CD14-positive monocyte (primary cell): ENCODE measurements at regions not wholly inside any gene's neighbourhood (a gene's known extent, or its start where the extent isn't known, plus 50 kb on each side); places are given as distances from the start of the nearest gene placed in this dataset.

Experiments used
- DNase-seq, 3 donors: peaks; one replicate each; pipeline ENCODE4 v3.0.0-alpha.2; 2011 to 2022
- H2AFZ ChIP-seq: 2 replicates; pipeline ENCODE4 v1.6.0; 2012; ENCODE audit warnings: mild to moderate bottlenecking, low read depth, low read length, inconsistent platforms; ENCODE audit not compliant: insufficient read depth, poor library complexity, severe bottlenecking
- H3K27ac ChIP-seq, 2 donors: 1 replicate in 1 of 2; 2 replicates in 1 of 2; pipeline ENCODE4 v1.5.1; 2012 to 2013; ENCODE audit warnings: low read length in 2 of 2, control low read depth in 1 of 2, inconsistent platforms in 1 of 2, low read depth in 1 of 2, mild to moderate bottlenecking in 1 of 2
- H3K27me3 ChIP-seq, 2 donors: one replicate each; pipeline versions ENCODE4 v1.6.0 to v1.6.1; 2011 to 2013; ENCODE audit warnings: low read length in 2 of 2; ENCODE audit not compliant: control insufficient read depth in 2 of 2, insufficient read depth in 2 of 2
- H3K36me3 ChIP-seq, 2 donors: replicated peaks in 1 of 2; 1 replicate in 1 of 2; 2 replicates in 1 of 2; pipeline versions ENCODE4 v1.5.1 to v1.6.1; 2012 to 2013; ENCODE audit warnings: low read length in 2 of 2, control low read depth in 1 of 2, inconsistent platforms in 1 of 2, mild to moderate bottlenecking in 1 of 2; ENCODE audit not compliant: insufficient read depth in 2 of 2, control insufficient read depth in 1 of 2
- H3K4me1 ChIP-seq, 2 donors: 1 replicate in 1 of 2; 2 replicates in 1 of 2; pipeline versions ENCODE4 v1.5.1 to v1.6.1; 2012 to 2013; ENCODE audit warnings: low read length in 2 of 2, control low read depth in 1 of 2, inconsistent platforms in 1 of 2, mild to moderate bottlenecking in 1 of 2, moderate library complexity in 1 of 2; ENCODE audit not compliant: insufficient read depth in 2 of 2, control insufficient read depth in 1 of 2
- H3K4me2 ChIP-seq: replicated peaks from 2 replicates; pipeline ENCODE3; 2012; ENCODE audit warnings: low read length, moderate library complexity, mild to moderate bottlenecking; ENCODE audit not compliant: poor library complexity, severe bottlenecking; ENCODE audit errors: extremely low read depth
- H3K4me3 ChIP-seq, 3 experiments: fragments of 200-600 bp in 1 of 3; sonication (generic) in 1 of 3; replicated peaks in 1 of 3; 1 replicate in 2 of 3; 2 replicates in 1 of 3; pipeline ENCODE4 v1.5.1; 2011 to 2013; ENCODE audit warnings: low read length in 3 of 3, mild to moderate bottlenecking in 3 of 3, control low read depth in 2 of 3, low read depth in 2 of 3, inconsistent platforms in 1 of 3, moderate library complexity in 1 of 3
- H3K79me2 ChIP-seq: 2 replicates; pipeline ENCODE4 v1.6.0; 2012; ENCODE audit warnings: mild to moderate bottlenecking, control low read depth, inconsistent platforms, low read length, moderate library complexity; ENCODE audit not compliant: insufficient read depth
- H3K9ac ChIP-seq: 2 replicates; pipeline ENCODE4 v1.6.0; 2017; ENCODE audit warnings: low read length, mild to moderate bottlenecking; ENCODE audit not compliant: insufficient read depth, poor library complexity, severe bottlenecking
- H3K9me3 ChIP-seq, 2 donors: replicated peaks in 1 of 2; 1 replicate in 1 of 2; 2 replicates in 1 of 2; pipeline versions ENCODE4 v1.5.1 to v1.6.1; 2012 to 2013; ENCODE audit warnings: low read length in 2 of 2, control low read depth in 1 of 2; ENCODE audit not compliant: control insufficient read depth in 1 of 2, insufficient read depth in 1 of 2
- H4K20me1 ChIP-seq: 2 replicates; pipeline ENCODE4 v1.6.0; 2012; ENCODE audit warnings: mild to moderate bottlenecking, low read length, control low read depth, moderate library complexity; ENCODE audit not compliant: insufficient read depth
- H3K27ac Mint-ChIP-seq, 7 donors: one replicate each; pipeline ENCODE4 v1.8.0; 2020; ENCODE audit warnings: mild to moderate bottlenecking in 7 of 7, mixed read lengths in 7 of 7, moderate library complexity in 6 of 7, inconsistent platforms in 2 of 7
- H3K27me3 Mint-ChIP-seq, 3 donors: one replicate each; pipeline ENCODE4 v1.8.0; 2021 to 2022; ENCODE audit warnings: low read depth in 3 of 3, mild to moderate bottlenecking in 3 of 3, mixed read lengths in 3 of 3, moderate library complexity in 3 of 3, inconsistent platforms in 1 of 3
- H3K36me3 Mint-ChIP-seq, 2 donors: one replicate each; pipeline ENCODE4 v1.8.0; 2020; ENCODE audit warnings: mixed read lengths in 2 of 2, inconsistent platforms in 1 of 2, mild to moderate bottlenecking in 1 of 2
- H3K4me1 Mint-ChIP-seq: one replicate; pipeline ENCODE4 v1.8.0; 2020; ENCODE audit warnings: mild to moderate bottlenecking, mixed read lengths
- H3K4me3 Mint-ChIP-seq, 2 donors: one replicate each; pipeline ENCODE4 v1.8.0; 2020; ENCODE audit warnings: mild to moderate bottlenecking in 2 of 2, mixed read lengths in 2 of 2, moderate library complexity in 1 of 2
- H3K9me3 Mint-ChIP-seq, 7 donors: one replicate each; pipeline ENCODE4 v1.8.0; 2020 to 2022; ENCODE audit warnings: mixed read lengths in 7 of 7, mild to moderate bottlenecking in 6 of 7, moderate library complexity in 6 of 7, inconsistent platforms in 2 of 7
- CTCF ChIP-seq: fragments of 200-600 bp; IDR thresholded peaks from one replicate; pipeline ENCODE4 v1.8.0; 2022; ENCODE audit warnings: antibody characterized with exemption, mild to moderate bottlenecking
- WGBS: methylation state at CpG from one replicate; pipeline ENCODE4 v1.1.5; 2013; ENCODE audit warnings: missing lambda C conversion rate; ENCODE audit not compliant: insufficient coverage; 5-methylcytosine and 5-hydroxymethylcytosine counted together
- intact Hi-C, 2 donors: fragments of 100-400 bp; cut with micrococcal nuclease; formaldehyde crosslinking; loops; one replicate each; pipeline versions ENCODE4 v1.15.0 to v1.15.1; 2023

DNA sequence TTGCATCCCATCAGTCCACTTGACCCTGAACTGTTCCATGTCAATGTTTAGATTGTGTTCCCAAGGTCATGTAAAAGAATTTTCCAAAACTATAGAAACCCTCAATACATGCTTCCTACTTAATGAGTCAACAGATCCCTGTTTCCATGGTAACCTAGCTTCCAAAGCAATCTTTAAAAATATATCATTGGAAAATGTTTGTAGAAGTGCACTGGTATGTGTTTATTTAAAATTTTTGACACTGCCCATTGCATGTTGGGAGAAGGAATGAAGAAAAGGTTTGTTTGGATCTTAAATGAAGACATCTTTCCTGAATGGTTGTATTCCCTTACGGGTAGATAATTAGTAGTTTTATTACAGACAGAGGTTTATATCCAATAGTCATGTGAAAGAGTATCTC, 345.3 kb downstream of the GABRG1 start:
- Histone ChIP-seq H2AFZ (no peak overlapping the region), H3K27ac (no peak overlapping the region), H3K4me1 (no peaks in the 10 kb centered on the region), H3K36me3 (no peaks in the 10 kb centered on the region), H3K79me2 (no peaks in the 10 kb centered on the region), H3K4me3 (no peak overlapping the region), H3K9me3 (no peaks in the 10 kb centered on the region), H3K27me3 (no peaks in the 10 kb centered on the region), H4K20me1 (no peaks in the 10 kb centered on the region), H3K9ac (no peak overlapping the region), H3K4me2 (no peak overlapping the region)
- H3K36me3 Mint-ChIP-seq: no peaks in the 10 kb centered on the region
- DNase-seq: no peak
- no peak for TF ChIP-seq CTCF
- H3K9me3 Mint-ChIP-seq: peaks cover 0 to 9% (median 3%) of the 10 kb centered on the region in 7 donors
- H3K4me1 Mint-ChIP-seq: no peaks in the 10 kb centered on the region
- intact Hi-C loops: no loop called here
- 80% methylated on average over 1 of the region's 1 CpG for WGBS
- H3K27me3 Mint-ChIP-seq: no peaks in the 10 kb centered on the region
- H3K27ac Mint-ChIP-seq: no peak overlapping the region
- H3K4me3 Mint-ChIP-seq: no peak overlapping the region

DNA sequence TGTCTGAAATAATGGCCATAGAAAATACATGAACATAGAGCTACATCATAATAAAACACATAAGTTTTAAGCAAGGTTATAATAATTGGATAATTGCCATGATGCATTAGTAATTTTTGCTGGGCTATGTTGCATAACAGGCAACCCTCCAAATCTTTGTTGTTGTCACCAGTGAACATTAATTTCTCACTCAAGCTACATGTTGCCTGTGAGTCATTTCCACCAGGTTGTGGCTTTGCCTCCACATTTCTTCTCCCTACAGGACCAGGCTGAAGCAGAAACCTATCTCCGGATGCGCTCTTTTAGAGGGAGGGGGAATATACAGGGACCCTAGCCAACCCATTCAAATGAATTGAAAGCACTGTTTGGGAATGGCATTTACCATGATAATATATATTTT, 347.7 kb downstream of the GABRG1 start:
- Mint-ChIP-seq H3K27me3 (no peaks in the 10 kb centered on the region), H3K27ac (no peak overlapping the region), H3K4me1 (no peaks in the 10 kb centered on the region), H3K9me3 (peaks cover 0 to 5% (median 3%) of the 10 kb centered on the region in 7 donors), H3K36me3 (no peaks in the 10 kb centered on the region), H3K4me3 (no peak overlapping the region)
- Histone ChIP-seq H3K4me3 (no peak overlapping the region), H4K20me1 (no peaks in the 10 kb centered on the region), H3K4me2 (no peak overlapping the region), H2AFZ (no peak overlapping the region), H3K79me2 (no peaks in the 10 kb centered on the region), H3K27ac (no peak overlapping the region), H3K36me3 (no peaks in the 10 kb centered on the region), H3K27me3 (no peaks in the 10 kb centered on the region), H3K4me1 (no peaks in the 10 kb centered on the region), H3K9ac (no peak overlapping the region), H3K9me3 (no peaks in the 10 kb centered on the region)
- WGBS: no CpG with 5 or more reads among the region's 2 CpGs
- no peak for TF ChIP-seq CTCF
- intact Hi-C loops: no loop called here
- no peak for DNase-seq
